PC-9 (cell line): ENCODE measurements at regions not wholly inside any gene's neighbourhood (a gene's known extent, or its start where the extent isn't known, plus 50 kb on each side); places are given as distances from the start of the nearest gene placed in this dataset.

Experiments
- CTCF ChIP-seq: fragments of 200-600 bp; sonication (generic); conservative IDR thresholded peaks from 2 replicates; pipeline ENCODE4 v1.6.1; 2017; ENCODE audit warnings: mixed run types, antibody characterized with exemption, mild to moderate bottlenecking, moderate library complexity
- EZH2 ChIP-seq: fragments of 200-600 bp; sonication (generic); IDR thresholded peaks from 2 replicates; pipeline ENCODE4 v1.8.0; 2017; ENCODE audit warnings: antibody characterized with exemption, low read depth

- TF ChIP-seq CTCF (no peak), EZH2 (no peak)
These were observed 120.0 kb upstream of the HS3ST3A1 start for GRCh38 chr17:13721705-13722104.
